ENCODE measurements at regions not wholly inside any gene's neighbourhood (a gene's known extent, or its start where the extent isn't known, plus 50 kb on each side); places are given as distances from the start of the nearest gene placed in this dataset.

- no peaks in the 10 kb centered on the region for H3K4me1 Mint-ChIP-seq (ENCODE audit: low read depth in 2 of 2)
- ATAC-seq (replicated peaks), result no peak
- DNase-seq, result no peak
- no peaks in the 10 kb centered on the region for H3K9me3 Mint-ChIP-seq
- no peak overlapping the region for H3K4me3 Mint-ChIP-seq
- no peaks in the 10 kb centered on the region for H3K36me3 Mint-ChIP-seq (ENCODE audit: insufficient read depth)
- no peak overlapping the region for H3K27ac Mint-ChIP-seq
- peaks cover 14 to 20% of the 10 kb centered on the region in 2 donors for H3K27me3 Mint-ChIP-seq
These were observed 297.0 kb upstream of the CLINT1 start for GRCh38 chr5:158155811-158156505.

GRCh38 chr5:158155067-158155466 lies 296.1 kb upstream of the CLINT1 start:
- Mint-ChIP-seq H3K4me1 (ENCODE audit: low read depth in 2 of 2) (no peaks in the 10 kb centered on the region), H3K4me3 (no peak overlapping the region), H3K27ac (no peak overlapping the region), H3K9me3 (no peaks in the 10 kb centered on the region), H3K27me3 (peaks cover 8 to 14% of the 10 kb centered on the region in 2 donors), H3K36me3 (ENCODE audit: insufficient read depth) (no peaks in the 10 kb centered on the region)
- DNase-seq (no peak), ATAC-seq (replicated peaks) (no peak)

- Mint-ChIP-seq H3K4me3 (no peak overlapping the region), H3K27ac (no peak overlapping the region), H3K36me3 (ENCODE audit: insufficient read depth) (no peaks in the 10 kb centered on the region), H3K27me3 (peaks cover 8 to 21% of the 10 kb centered on the region in 2 donors), H3K4me1 (ENCODE audit: low read depth in 2 of 2) (no peaks in the 10 kb centered on the region), H3K9me3 (no peaks in the 10 kb centered on the region)
- DNase-seq (no peak), ATAC-seq (replicated peaks) (no peak)
These were observed 295.5 kb upstream of the CLINT1 start for GRCh38 chr5:158154226-158155005.

DNA sequence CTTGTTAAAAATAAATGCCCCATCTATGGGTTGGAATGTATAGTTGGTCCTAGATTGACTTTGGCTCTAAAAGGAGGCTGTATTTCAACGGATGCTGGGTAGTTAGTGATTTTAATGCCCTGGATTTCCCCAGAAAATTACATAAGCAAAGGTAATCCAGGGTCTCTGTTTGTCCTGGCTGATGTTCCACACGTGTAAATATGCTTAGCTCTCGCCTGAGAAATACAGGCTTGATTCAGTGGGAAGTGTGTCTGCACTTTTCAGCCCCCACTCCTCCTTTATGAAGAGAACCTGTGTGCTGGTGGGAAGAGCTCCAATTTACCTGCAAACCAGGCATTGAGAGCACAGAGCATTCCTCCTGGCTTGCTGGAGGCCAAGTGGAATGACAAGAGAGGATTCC lies 294.6 kb upstream of the CLINT1 start:
- H3K27ac Mint-ChIP-seq, result no peak overlapping the region

GRCh38 chr5:158152136-158152535 lies 293.2 kb upstream of the CLINT1 start:
- DNase-seq (no peak), ATAC-seq (replicated peaks) (no peak)
- Mint-ChIP-seq H3K27ac (no peak overlapping the region), H3K27me3 (peaks cover 8 to 27% of the 10 kb centered on the region in 2 donors), H3K4me1 (ENCODE audit: low read depth in 2 of 2) (no peaks in the 10 kb centered on the region), H3K9me3 (no peaks in the 10 kb centered on the region), H3K36me3 (ENCODE audit: insufficient read depth) (no peaks in the 10 kb centered on the region), H3K4me3 (no peak overlapping the region)

More for the DNA sequence above, 294.6 kb upstream of the CLINT1 start:
- H3K4me3 Mint-ChIP-seq, result no peak overlapping the region
- H3K36me3 Mint-ChIP-seq (ENCODE audit: insufficient read depth), result no peaks in the 10 kb centered on the region
- H3K9me3 Mint-ChIP-seq, result no peaks in the 10 kb centered on the region
- H3K27me3 Mint-ChIP-seq, result peaks cover 8 to 27% of the 10 kb centered on the region in 2 donors
- no peak for DNase-seq
- ATAC-seq (replicated peaks), result no peak
- H3K4me1 Mint-ChIP-seq (ENCODE audit: low read depth in 2 of 2), result no peaks in the 10 kb centered on the region

DNA sequence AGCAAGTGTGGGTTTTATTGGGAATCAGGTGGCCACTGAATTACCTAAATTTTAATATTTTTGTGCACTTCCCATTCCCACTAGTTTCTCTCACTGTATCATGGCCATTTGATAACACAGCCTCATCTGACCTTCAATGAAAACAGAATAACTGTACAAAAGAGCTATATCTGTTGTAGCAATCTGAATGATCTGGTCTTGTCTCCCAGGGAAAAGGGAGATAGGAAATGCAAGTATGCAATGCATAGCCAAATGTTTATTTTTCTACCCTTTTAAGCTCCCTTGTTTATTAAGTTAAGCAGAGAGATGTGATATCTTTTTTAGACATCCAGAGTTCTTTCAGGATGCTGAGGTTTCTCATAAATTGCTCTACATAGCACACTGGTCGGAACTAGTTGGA lies 288.3 kb upstream of the CLINT1 start:
- Mint-ChIP-seq H3K4me1 (ENCODE audit: low read depth in 2 of 2) (no peaks in the 10 kb centered on the region), H3K4me3 (no peak overlapping the region), H3K36me3 (ENCODE audit: insufficient read depth) (no peaks in the 10 kb centered on the region), H3K27me3 (peaks cover 5 to 25% of the 10 kb centered on the region in 2 donors), H3K27ac (no peak overlapping the region), H3K9me3 (no peaks in the 10 kb centered on the region)
- no peak for DNase-seq
- no peak for ATAC-seq (replicated peaks)

DNA sequence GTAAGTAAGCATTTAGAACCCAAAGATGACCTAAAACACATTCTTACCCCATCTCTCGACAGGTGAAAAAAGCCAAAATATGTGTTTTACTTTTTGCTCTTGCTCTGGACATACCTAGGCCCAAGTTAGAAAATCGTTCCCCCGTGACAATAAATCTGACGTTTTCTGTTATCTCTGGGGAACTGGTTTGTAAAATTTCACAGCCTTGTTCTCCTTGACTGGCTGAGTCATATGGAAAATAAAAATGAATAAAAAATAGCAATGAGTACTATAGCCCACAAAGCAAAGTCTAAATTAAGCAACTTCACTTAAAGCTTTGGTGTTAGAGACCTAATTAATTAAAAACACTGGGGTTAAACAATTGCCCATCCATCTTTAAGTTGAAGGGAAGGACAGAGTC lies 286.9 kb upstream of the CLINT1 start:
- no peaks in the 10 kb centered on the region for H3K9me3 Mint-ChIP-seq
- no peaks in the 10 kb centered on the region for H3K36me3 Mint-ChIP-seq (ENCODE audit: insufficient read depth)
- H3K27ac Mint-ChIP-seq, result no peak overlapping the region
- no peak overlapping the region for H3K4me3 Mint-ChIP-seq
- DNase-seq (no peak), ATAC-seq (replicated peaks) (no peak)
- no peaks in the 10 kb centered on the region for H3K4me1 Mint-ChIP-seq (ENCODE audit: low read depth in 2 of 2)
- peaks cover 0 to 14% of the 10 kb centered on the region in 2 donors for H3K27me3 Mint-ChIP-seq

DNA sequence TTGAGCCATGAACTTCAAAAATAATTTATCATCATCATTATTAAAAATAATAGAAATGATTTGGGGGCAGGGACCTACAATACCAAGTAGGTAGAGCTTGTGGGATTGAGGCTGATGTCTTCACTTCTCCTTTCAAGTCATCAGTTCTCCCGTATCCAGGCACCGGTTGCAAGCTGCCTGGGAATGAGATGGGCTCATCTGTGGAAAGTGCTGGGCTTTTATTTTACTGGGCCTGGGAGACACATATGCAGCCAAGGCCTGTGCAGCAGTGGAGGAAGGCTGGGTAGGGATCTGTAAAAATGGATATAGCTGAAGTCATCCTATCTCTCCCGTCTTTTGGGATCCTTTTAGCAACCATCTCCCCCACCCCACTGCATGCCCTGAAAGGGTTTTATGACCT lies 284.1 kb upstream of the CLINT1 start:
- no peaks in the 10 kb centered on the region for H3K36me3 Mint-ChIP-seq (ENCODE audit: insufficient read depth)
- H3K27me3 Mint-ChIP-seq, result peaks cover 14 to 17% of the 10 kb centered on the region in 2 donors
- DNase-seq (no peak), ATAC-seq (replicated peaks) (no peak)
- H3K27ac Mint-ChIP-seq, result no peak overlapping the region
- H3K4me1 Mint-ChIP-seq (ENCODE audit: low read depth in 2 of 2), result no peaks in the 10 kb centered on the region
- no peak overlapping the region for H3K4me3 Mint-ChIP-seq
- no peaks in the 10 kb centered on the region for H3K9me3 Mint-ChIP-seq

- no peak overlapping the region for H3K27ac Mint-ChIP-seq
- no peak for ATAC-seq (replicated peaks)
- no peak for DNase-seq
- no peaks in the 10 kb centered on the region for H3K4me1 Mint-ChIP-seq (ENCODE audit: low read depth in 2 of 2)
- no peak overlapping the region for H3K4me3 Mint-ChIP-seq
- H3K36me3 Mint-ChIP-seq (ENCODE audit: insufficient read depth), result no peaks in the 10 kb centered on the region
- no peaks in the 10 kb centered on the region for H3K9me3 Mint-ChIP-seq
- H3K27me3 Mint-ChIP-seq, result peaks cover 14 to 17% of the 10 kb centered on the region in 2 donors
These were observed 283.2 kb upstream of the CLINT1 start for GRCh38 chr5:158142156-158142555.

DNA sequence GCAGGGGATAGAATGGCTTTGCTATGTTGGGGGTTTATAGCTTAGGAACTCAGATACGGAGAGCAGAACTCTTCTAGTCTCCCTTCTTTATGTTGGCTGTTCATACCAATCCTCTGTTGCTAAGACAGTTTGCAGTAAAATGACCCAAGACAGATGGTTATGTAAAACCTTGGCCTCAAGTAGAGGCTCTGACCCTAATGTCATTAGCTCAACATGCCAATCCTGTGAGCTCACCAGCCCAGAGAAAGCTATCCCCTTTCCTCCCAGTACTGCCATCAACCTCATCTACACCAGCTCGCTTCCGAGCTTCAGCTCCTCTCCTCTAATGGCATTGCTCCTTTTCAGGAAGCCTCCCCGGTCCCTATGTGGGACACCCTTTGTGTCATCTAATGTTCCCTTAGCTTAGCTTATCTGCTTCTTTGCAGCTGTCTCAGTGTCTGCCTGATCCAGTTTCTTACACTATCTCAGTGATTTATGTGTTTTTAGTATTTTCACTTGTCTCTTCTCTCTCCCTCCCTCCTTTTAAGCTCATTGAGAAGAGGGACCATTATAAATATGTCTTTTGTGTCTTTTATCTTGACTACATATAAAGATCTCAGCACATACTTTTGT lies 281.3 kb upstream of the CLINT1 start:
- no peak for DNase-seq
- H3K9me3 Mint-ChIP-seq, result no peaks in the 10 kb centered on the region
- no peaks in the 10 kb centered on the region for H3K4me1 Mint-ChIP-seq (ENCODE audit: low read depth in 2 of 2)
- H3K27me3 Mint-ChIP-seq, result peaks cover 14 to 17% of the 10 kb centered on the region in 2 donors
- H3K4me3 Mint-ChIP-seq, result no peak overlapping the region
- H3K27ac Mint-ChIP-seq, result no peak overlapping the region
- no peaks in the 10 kb centered on the region for H3K36me3 Mint-ChIP-seq (ENCODE audit: insufficient read depth)
- no peak for ATAC-seq (replicated peaks)

- DNase-seq, result no peak
These were observed 280.2 kb upstream of the CLINT1 start for GRCh38 chr5:158139161-158139560.

DNA sequence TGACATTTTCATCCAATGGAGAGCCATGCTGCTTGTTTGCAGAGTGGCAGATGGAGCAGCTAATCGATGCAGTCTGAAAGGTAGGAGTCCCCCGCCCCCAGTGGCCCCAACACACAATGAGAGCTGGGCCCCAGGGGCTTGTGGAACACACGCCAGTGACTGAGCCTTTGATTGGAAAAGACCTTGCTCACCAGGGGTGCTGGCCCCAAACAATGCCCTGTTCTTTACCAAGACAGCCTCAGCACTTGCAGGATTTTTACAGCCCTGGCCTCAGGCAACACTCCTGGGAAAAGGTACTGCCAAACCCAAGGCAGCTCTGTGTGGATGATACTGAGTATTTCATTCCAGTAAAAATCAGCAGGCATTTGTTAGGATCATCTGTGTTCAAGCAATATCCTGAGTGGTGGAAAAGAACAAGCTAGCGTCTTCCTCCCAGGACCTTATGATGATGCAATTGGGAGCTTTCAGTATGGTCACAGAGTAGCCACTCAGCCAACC lies 276.8 kb upstream of the CLINT1 start:
- H3K27me3 Mint-ChIP-seq, result peaks cover 17 to 25% of the 10 kb centered on the region in 2 donors
- H3K36me3 Mint-ChIP-seq (ENCODE audit: insufficient read depth), result no peaks in the 10 kb centered on the region
- no peaks in the 10 kb centered on the region for H3K4me1 Mint-ChIP-seq (ENCODE audit: low read depth in 2 of 2)
- H3K27ac Mint-ChIP-seq, result no peak overlapping the region
- DNase-seq, result no peak
- no peak overlapping the region for H3K4me3 Mint-ChIP-seq
- ATAC-seq (replicated peaks), result no peak
- no peaks in the 10 kb centered on the region for H3K9me3 Mint-ChIP-seq

More at GRCh38 chr5:158139161-158139560, 280.2 kb upstream of the CLINT1 start:
- H3K9me3 Mint-ChIP-seq, result no peaks in the 10 kb centered on the region
- H3K36me3 Mint-ChIP-seq (ENCODE audit: insufficient read depth), result no peaks in the 10 kb centered on the region
- H3K4me1 Mint-ChIP-seq (ENCODE audit: low read depth in 2 of 2), result no peaks in the 10 kb centered on the region
- ATAC-seq (replicated peaks), result no peak
- H3K4me3 Mint-ChIP-seq, result no peak overlapping the region
- H3K27me3 Mint-ChIP-seq, result peaks cover 17 to 20% of the 10 kb centered on the region in 2 donors
- no peak overlapping the region for H3K27ac Mint-ChIP-seq

- ATAC-seq (replicated peaks) (no peak), DNase-seq (no peak)
- Mint-ChIP-seq H3K36me3 (ENCODE audit: insufficient read depth) (no peaks in the 10 kb centered on the region), H3K27me3 (peaks cover 14 to 22% of the 10 kb centered on the region in 2 donors), H3K4me1 (ENCODE audit: low read depth in 2 of 2) (no peaks in the 10 kb centered on the region), H3K9me3 (no peaks in the 10 kb centered on the region), H3K27ac (no peak overlapping the region), H3K4me3 (no peak overlapping the region)
These were observed 274.4 kb upstream of the CLINT1 start for GRCh38 chr5:158133369-158133768.

All from effector memory CD8-positive, alpha-beta T cell (primary cell).